H1 (cell line): ENCODE measurements at regions not wholly inside any gene's neighbourhood (a gene's known extent, or its start where the extent isn't known, plus 50 kb on each side); places are given as distances from the start of the nearest gene placed in this dataset.

Experiments used
- CBX8 ChIP-seq: fragments of 300-800, 300-1000 bp; sonication (generic); IDR thresholded peaks from 2 replicates; pipeline ENCODE4 v1.7.1; 2016; ENCODE audit warnings: low read depth, low read length, borderline replicate concordance
- TF ChIP-seq, protein P1 (sequence below), 3 experiments: IDR thresholded peaks; 1 replicate in 2 of 3; 2 replicates in 1 of 3; pipeline versions ENCODE4 v1.5.1 to v1.6.1; 2011; ENCODE audit warnings: low read length in 3 of 3, mild to moderate bottlenecking in 3 of 3, inconsistent platforms in 2 of 3, low read depth in 1 of 3, moderate library complexity in 1 of 3; ENCODE audit not compliant: insufficient read depth in 1 of 3; ENCODE audit errors: control extremely low read depth in 1 of 3

DNA sequence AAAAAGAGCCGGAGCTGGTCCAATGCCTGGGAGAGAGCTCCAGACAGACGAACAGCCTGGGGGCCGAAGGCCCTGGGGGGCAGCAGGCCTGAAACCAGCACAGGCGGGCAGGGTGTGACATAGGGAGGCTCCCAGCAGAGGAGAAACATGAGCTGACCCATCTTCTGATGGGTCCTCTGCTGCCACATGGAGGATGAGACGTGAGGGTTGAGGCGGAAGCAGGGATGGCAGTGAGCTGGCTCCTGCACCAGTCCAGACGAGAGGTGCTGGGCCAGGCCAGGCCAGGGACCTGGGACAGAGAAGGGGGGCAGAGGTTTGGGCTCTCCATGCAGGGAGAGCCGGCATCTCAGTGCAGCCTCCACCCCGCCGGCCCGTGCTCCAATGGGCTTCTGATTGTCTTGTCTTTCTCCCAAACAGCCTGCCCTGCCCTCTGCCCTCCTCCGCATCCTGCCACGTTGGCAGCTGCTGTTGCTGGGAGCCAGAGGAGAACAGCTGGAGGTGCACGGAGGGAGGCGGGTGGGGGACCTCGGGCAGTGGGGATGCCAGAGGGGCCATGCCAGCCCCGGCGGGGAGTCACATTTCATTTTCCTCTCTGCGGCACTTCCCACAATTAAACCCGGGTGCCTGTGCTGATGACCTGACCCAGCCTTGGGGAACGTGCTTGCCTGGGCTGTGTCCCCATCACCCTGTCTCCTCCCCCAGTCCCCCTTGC, 139.1 kb upstream of the GSE1 start (continued):
- TF ChIP-seq, protein P1, sequence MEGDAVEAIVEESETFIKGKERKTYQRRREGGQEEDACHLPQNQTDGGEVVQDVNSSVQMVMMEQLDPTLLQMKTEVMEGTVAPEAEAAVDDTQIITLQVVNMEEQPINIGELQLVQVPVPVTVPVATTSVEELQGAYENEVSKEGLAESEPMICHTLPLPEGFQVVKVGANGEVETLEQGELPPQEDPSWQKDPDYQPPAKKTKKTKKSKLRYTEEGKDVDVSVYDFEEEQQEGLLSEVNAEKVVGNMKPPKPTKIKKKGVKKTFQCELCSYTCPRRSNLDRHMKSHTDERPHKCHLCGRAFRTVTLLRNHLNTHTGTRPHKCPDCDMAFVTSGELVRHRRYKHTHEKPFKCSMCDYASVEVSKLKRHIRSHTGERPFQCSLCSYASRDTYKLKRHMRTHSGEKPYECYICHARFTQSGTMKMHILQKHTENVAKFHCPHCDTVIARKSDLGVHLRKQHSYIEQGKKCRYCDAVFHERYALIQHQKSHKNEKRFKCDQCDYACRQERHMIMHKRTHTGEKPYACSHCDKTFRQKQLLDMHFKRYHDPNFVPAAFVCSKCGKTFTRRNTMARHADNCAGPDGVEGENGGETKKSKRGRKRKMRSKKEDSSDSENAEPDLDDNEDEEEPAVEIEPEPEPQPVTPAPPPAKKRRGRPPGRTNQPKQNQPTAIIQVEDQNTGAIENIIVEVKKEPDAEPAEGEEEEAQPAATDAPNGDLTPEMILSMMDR (IDR thresholded peaks at IDR 0.05; ENCODE audit: control extremely low read depth in 1 of 3, insufficient read depth in 1 of 3, low read depth in 1 of 3, low read length in 3 of 3) = peak in 1 of 3 experiments; percentile 16; a peak in 1 of 4 replicates
- TF ChIP-seq CBX8 = no peak
